ENCODE measurements at regions not wholly inside any gene's neighbourhood (a gene's known extent, or its start where the extent isn't known, plus 50 kb on each side); places are given as distances from the start of the nearest gene placed in this dataset.

DNA sequence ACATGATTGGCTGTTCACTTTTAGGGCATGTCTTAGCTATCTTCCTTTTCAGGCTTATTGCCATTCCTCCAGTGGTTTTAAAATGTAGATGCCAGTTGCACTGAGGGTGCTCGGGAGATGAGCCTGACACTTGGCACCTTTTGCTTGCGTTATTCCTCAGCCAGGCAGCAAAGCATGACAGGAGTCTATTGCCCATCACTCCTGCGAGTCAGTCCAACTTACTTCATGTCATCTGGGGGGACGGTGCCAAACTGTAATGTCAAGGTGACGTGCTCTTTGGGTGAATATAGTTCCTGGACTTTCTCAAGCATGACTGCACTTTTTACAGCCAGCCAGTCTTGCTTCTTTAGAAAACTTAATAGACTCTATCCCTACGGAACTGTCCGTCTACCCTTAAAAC is 406.0 kb upstream of the C2CD4B start:
- Histone ChIP-seq H3K9ac (ENCODE audit: low read depth in 1 of 2, low read length in 2 of 2) (no peak overlapping the region), H3K27ac (ENCODE audit: low read depth, low read length) (no peak overlapping the region)

DNA sequence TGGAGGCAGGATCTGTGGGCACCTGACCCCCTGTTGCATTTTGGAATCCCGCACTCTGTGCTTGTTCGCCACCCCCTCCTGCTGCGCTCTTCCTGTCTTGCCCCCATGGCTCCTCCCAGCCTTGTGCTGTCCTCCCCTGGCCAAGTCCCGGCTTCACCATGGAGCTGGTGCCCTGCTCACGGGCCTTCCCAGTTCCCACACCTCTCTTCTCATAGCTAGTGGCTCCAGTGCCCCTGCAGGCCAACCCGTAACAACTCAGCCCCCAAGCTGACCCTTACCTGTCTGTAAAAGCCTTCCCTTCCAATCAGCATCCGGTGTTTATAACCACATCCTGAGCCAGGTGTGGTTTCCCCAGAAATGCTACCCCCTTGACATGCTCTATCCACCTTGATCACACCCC is 407.7 kb upstream of the C2CD4B start:
- Histone ChIP-seq H3K9ac (ENCODE audit: low read depth in 1 of 2, low read length in 2 of 2) (no peak overlapping the region), H3K27ac (ENCODE audit: low read depth, low read length) (no peak overlapping the region), H3K27me3 (ENCODE audit: control insufficient read depth in 1 of 2, insufficient read depth in 2 of 2, low read length in 2 of 2) (no peaks in the 10 kb centered on the region), H3K4me1 (ENCODE audit: control insufficient read depth in 1 of 2, insufficient read depth in 2 of 2, low read length in 2 of 2) (peaks cover 35 to 37% of the 10 kb centered on the region in 2 donors), H3K9me3 (ENCODE audit: control insufficient read depth in 1 of 2, low read length in 2 of 2) (no peaks in the 10 kb centered on the region), H3K36me3 (ENCODE audit: control insufficient read depth in 1 of 2, insufficient read depth in 2 of 2, low read length in 2 of 2) (peaks cover 0 to 2% of the 10 kb centered on the region in 2 donors), H3K4me3 (ENCODE audit: low read depth in 1 of 2, low read length in 2 of 2) (no peak overlapping the region)

More for the DNA sequence above, 406.0 kb upstream of the C2CD4B start:
- Histone ChIP-seq H3K27me3 (ENCODE audit: control insufficient read depth in 1 of 2, insufficient read depth in 2 of 2, low read length in 2 of 2) (no peaks in the 10 kb centered on the region), H3K4me1 (ENCODE audit: control insufficient read depth in 1 of 2, insufficient read depth in 2 of 2, low read length in 2 of 2) (peaks cover 38 to 43% of the 10 kb centered on the region in 2 donors), H3K9me3 (ENCODE audit: control insufficient read depth in 1 of 2, low read length in 2 of 2) (no peaks in the 10 kb centered on the region), H3K4me3 (ENCODE audit: low read depth in 1 of 2, low read length in 2 of 2) (no peak overlapping the region), H3K36me3 (ENCODE audit: control insufficient read depth in 1 of 2, insufficient read depth in 2 of 2, low read length in 2 of 2) (peaks cover 0 to 2% of the 10 kb centered on the region in 2 donors)

DNA sequence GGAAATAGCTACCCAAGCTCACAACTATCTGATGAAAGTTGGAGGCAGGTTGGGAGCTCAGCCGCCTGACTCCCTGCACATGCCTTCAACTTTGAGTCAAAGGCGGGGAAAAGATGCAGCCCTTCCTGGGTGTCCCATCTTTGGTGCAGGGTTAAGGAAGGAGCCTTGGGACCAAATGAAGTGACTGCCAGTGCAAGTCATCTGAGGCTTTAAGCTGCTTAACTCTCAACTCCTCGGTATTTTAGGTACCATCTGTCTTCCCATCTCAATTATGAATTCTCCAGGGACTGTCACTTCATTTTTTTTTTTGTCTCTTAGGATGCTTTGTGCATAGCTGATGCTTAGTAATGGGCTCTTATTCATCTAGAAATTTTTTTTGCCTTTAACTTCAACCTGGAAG is 408.8 kb upstream of the C2CD4B start:
- H3K27me3 ChIP-seq (ENCODE audit: control insufficient read depth in 1 of 2, insufficient read depth in 2 of 2, low read length in 2 of 2) = no peaks in the 10 kb centered on the region
- H3K36me3 ChIP-seq (ENCODE audit: control insufficient read depth in 1 of 2, insufficient read depth in 2 of 2, low read length in 2 of 2) = no peaks in the 10 kb centered on the region
- peaks cover 29% of the 10 kb centered on the region in 2 donors for H3K4me1 ChIP-seq (ENCODE audit: control insufficient read depth in 1 of 2, insufficient read depth in 2 of 2, low read length in 2 of 2)
- no peak overlapping the region for H3K9ac ChIP-seq (ENCODE audit: low read depth in 1 of 2, low read length in 2 of 2)
- H3K27ac ChIP-seq (ENCODE audit: low read depth, low read length) = no peak overlapping the region
- H3K9me3 ChIP-seq (ENCODE audit: control insufficient read depth in 1 of 2, low read length in 2 of 2) = no peaks in the 10 kb centered on the region
- H3K4me3 ChIP-seq (ENCODE audit: low read depth in 1 of 2, low read length in 2 of 2) = no peak overlapping the region

DNA sequence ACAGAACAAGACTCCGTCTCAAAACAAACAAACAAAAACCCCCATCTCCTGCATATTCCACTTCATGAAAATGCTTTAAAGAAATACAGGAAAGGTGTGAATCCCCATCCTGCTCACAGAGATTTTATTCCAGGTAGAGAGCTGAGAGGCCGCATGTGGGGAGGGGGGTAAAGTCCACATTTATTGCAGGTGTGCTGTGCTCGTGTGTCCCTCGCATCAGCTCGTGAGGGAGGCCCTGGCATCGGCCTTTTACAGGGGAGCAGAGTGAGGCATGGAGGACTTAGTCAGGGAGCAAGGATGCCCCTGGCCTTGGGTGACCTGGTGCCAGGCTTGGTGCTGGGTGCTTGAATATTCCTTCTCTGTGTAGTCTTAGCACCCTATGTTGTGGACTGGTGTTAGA is 413.5 kb upstream of the C2CD4B start:
- H3K27me3 ChIP-seq (ENCODE audit: control insufficient read depth in 1 of 2, insufficient read depth in 2 of 2, low read length in 2 of 2) = no peaks in the 10 kb centered on the region
- H3K4me1 ChIP-seq (ENCODE audit: control insufficient read depth in 1 of 2, insufficient read depth in 2 of 2, low read length in 2 of 2) = peaks cover 8 to 10% of the 10 kb centered on the region in 2 donors
- no peak overlapping the region for H3K4me3 ChIP-seq (ENCODE audit: low read depth in 1 of 2, low read length in 2 of 2)
- H3K36me3 ChIP-seq (ENCODE audit: control insufficient read depth in 1 of 2, insufficient read depth in 2 of 2, low read length in 2 of 2) = peaks cover 0 to 3% of the 10 kb centered on the region in 2 donors
- no peaks in the 10 kb centered on the region for H3K9me3 ChIP-seq (ENCODE audit: control insufficient read depth in 1 of 2, low read length in 2 of 2)
- no peak overlapping the region for H3K9ac ChIP-seq (ENCODE audit: low read depth in 1 of 2, low read length in 2 of 2)
- no peak overlapping the region for H3K27ac ChIP-seq (ENCODE audit: low read depth, low read length)

DNA sequence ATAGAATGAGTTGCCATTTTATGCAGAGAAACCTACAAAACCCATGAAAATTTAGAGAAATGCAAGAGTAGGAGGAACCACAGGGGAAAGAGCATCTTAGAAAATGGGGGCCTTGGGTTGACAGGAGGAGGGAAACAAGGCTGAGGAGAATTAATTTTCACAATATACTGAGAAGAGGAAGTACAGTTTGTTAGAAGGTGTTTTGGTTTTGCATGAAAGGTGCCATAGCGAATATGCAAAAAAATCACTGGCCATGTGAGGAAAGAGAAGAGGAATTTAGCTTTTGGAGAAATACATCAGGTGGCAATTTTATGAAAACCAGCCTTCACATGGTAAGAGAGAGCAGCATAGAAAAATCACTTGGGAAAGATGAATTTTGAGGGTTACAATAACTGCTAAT is 413.9 kb upstream of the C2CD4B start:
- no peak overlapping the region for H3K9ac ChIP-seq (ENCODE audit: low read depth in 1 of 2, low read length in 2 of 2)
- H3K4me3 ChIP-seq (ENCODE audit: low read depth in 1 of 2, low read length in 2 of 2) = no peak overlapping the region
- peaks cover 8 to 10% of the 10 kb centered on the region in 2 donors for H3K4me1 ChIP-seq (ENCODE audit: control insufficient read depth in 1 of 2, insufficient read depth in 2 of 2, low read length in 2 of 2)
- H3K9me3 ChIP-seq (ENCODE audit: control insufficient read depth in 1 of 2, low read length in 2 of 2) = no peaks in the 10 kb centered on the region
- H3K27me3 ChIP-seq (ENCODE audit: control insufficient read depth in 1 of 2, insufficient read depth in 2 of 2, low read length in 2 of 2) = no peaks in the 10 kb centered on the region
- no peak overlapping the region for H3K27ac ChIP-seq (ENCODE audit: low read depth, low read length)
- peaks cover 0 to 3% of the 10 kb centered on the region in 2 donors for H3K36me3 ChIP-seq (ENCODE audit: control insufficient read depth in 1 of 2, insufficient read depth in 2 of 2, low read length in 2 of 2)

DNA sequence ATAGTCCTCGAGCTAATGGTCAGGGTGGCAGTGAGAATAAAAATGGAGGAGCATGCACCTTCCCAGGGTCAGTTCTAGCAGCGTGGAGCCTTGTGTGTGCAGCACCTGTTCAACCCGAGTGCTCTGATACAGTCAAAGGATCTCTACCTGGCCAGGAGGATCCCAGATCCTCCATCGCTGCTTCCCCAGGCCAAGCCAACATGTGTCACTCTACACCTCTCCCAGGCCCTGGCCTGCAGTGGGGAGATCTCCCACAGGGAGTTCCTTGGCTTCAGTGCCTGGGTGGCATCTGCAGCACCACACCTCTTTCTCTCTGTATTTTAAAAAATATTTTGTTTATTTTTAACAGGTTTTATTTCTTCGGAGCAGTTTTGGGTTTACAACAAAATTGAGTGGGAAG is 414.8 kb upstream of the C2CD4B start:
- no peak overlapping the region for H3K9ac ChIP-seq (ENCODE audit: low read depth in 1 of 2, low read length in 2 of 2)
- peaks cover 0 to 3% of the 10 kb centered on the region in 2 donors for H3K36me3 ChIP-seq (ENCODE audit: control insufficient read depth in 1 of 2, insufficient read depth in 2 of 2, low read length in 2 of 2)
- peaks cover 8 to 10% of the 10 kb centered on the region in 2 donors for H3K4me1 ChIP-seq (ENCODE audit: control insufficient read depth in 1 of 2, insufficient read depth in 2 of 2, low read length in 2 of 2)
- H3K27me3 ChIP-seq (ENCODE audit: control insufficient read depth in 1 of 2, insufficient read depth in 2 of 2, low read length in 2 of 2) = no peaks in the 10 kb centered on the region
- no peak overlapping the region for H3K4me3 ChIP-seq (ENCODE audit: low read depth in 1 of 2, low read length in 2 of 2)
- no peak overlapping the region for H3K27ac ChIP-seq (ENCODE audit: low read depth, low read length)
- no peaks in the 10 kb centered on the region for H3K9me3 ChIP-seq (ENCODE audit: control insufficient read depth in 1 of 2, low read length in 2 of 2)

DNA sequence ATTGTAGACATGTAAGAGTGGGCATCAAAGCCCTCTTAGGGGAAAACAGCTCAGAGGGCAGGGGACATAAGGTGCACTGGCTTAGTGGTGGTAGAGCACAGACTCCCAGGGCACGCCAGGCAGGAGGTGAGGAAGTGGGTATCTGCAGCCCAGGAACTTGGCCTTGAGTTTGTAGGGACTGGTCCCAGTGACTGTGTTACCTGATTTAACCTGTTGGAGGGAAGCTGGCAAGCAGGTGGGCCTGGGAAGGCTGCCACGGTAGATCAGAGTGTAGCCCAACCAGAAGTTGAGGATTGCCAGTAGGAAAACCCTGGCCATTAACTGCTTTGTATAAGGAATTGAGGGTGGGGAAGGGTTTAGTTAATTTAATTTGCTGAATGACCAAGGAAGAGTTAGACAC is 417.5 kb upstream of the C2CD4B start:
- H3K36me3 ChIP-seq (ENCODE audit: control insufficient read depth in 1 of 2, insufficient read depth in 2 of 2, low read length in 2 of 2) = peaks cover 0 to 3% of the 10 kb centered on the region in 2 donors
- no peak overlapping the region for H3K27ac ChIP-seq (ENCODE audit: low read depth, low read length)
- no peak overlapping the region for H3K4me3 ChIP-seq (ENCODE audit: low read depth in 1 of 2, low read length in 2 of 2)
- H3K4me1 ChIP-seq (ENCODE audit: control insufficient read depth in 1 of 2, insufficient read depth in 2 of 2, low read length in 2 of 2) = peaks cover 5 to 10% of the 10 kb centered on the region in 2 donors
- H3K9me3 ChIP-seq (ENCODE audit: control insufficient read depth in 1 of 2, low read length in 2 of 2) = no peaks in the 10 kb centered on the region
- no peaks in the 10 kb centered on the region for H3K27me3 ChIP-seq (ENCODE audit: control insufficient read depth in 1 of 2, insufficient read depth in 2 of 2, low read length in 2 of 2)
- H3K9ac ChIP-seq (ENCODE audit: low read depth in 1 of 2, low read length in 2 of 2) = no peak overlapping the region

DNA sequence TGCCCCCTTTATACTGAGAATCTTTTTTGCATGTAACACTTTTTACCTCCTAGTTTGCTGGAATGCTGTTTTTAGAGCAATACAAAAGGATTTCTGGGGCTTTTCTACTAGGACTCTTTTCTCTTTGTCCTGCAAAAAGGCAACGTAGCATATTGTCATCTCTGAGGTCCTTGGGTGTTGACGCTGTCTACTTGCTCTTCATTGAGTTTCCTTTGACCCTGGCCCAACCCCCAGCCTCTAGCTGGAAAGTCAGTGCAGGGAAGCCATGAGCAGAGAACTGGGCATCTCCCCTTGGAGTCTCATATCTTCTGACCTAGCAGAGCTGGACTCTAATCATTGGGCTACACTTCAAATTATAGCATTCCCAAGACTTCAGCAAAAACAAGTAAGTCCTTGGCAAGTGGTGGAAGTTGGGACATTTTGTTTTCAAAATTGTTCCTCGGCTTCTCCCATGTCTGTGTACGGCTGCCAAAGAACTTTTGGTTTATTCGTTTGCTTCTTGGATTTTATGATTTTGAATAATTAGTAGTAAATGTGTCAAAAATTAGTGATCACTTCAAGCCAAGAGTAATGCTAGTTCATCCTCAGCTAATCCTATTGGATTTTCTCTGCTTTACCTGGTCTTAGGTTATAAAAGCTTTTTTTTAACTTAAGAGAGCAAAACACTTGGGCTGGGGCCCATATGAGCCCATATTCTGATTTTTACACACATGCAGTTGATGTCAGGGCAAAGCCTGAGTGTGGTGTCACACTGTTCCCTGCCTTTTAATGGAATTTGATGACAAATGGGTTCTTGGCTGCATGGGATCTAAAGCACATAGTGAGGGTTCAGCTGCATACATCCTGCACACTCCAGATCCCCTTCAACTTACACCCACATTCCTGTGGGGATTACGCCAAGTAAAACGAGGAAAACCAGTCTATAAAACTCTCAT is 419.5 kb upstream of the C2CD4B start:
- peaks cover 0 to 3% of the 10 kb centered on the region in 2 donors for H3K36me3 ChIP-seq (ENCODE audit: control insufficient read depth in 1 of 2, insufficient read depth in 2 of 2, low read length in 2 of 2)
- H3K4me3 ChIP-seq (ENCODE audit: low read depth in 1 of 2, low read length in 2 of 2) = no peak overlapping the region
- no peak overlapping the region for H3K27ac ChIP-seq (ENCODE audit: low read depth, low read length)
- no peak overlapping the region for H3K9ac ChIP-seq (ENCODE audit: low read depth in 1 of 2, low read length in 2 of 2)
- H3K4me1 ChIP-seq (ENCODE audit: control insufficient read depth in 1 of 2, insufficient read depth in 2 of 2, low read length in 2 of 2) = peaks cover 0 to 8% of the 10 kb centered on the region in 2 donors
- H3K27me3 ChIP-seq (ENCODE audit: control insufficient read depth in 1 of 2, insufficient read depth in 2 of 2, low read length in 2 of 2) = no peaks in the 10 kb centered on the region
- H3K9me3 ChIP-seq (ENCODE audit: control insufficient read depth in 1 of 2, low read length in 2 of 2) = no peaks in the 10 kb centered on the region

DNA sequence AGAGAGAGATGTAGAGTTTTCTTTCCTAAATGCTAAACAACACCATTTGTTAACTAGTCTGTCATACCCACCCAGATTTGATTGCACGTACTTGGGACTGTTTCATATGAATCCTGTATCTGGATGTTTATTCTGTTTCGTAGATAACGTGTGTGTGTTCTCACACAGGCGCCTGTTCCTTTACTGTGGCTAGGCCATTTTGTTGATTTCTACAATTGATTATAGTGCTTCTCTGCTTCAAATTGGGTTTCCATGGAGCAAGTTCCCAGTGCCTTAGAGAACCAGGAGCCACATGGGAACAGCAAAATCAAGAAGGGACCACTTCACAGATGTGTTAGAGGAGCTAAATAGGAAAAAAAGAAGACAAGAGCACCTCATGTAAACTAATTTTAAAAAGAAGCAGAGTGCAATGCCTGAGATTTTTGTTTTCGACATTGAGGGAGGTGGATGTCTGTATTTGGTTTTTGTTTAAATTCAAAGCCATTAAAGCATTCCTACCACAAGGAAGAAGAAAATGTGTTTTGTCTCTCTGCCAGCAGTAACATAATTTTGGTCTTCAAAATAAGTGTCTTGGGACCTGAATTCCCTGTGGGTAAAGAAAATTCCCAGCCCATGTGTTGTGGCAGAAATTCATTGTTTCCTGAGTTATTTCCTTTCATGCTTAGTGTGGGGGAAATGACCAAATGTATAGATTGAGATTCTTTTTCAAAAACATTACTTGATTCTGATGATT is 424.0 kb upstream of the C2CD4B start:
- H3K4me3 ChIP-seq (ENCODE audit: low read depth in 1 of 2, low read length in 2 of 2) = no peak overlapping the region
- no peak overlapping the region for H3K9ac ChIP-seq (ENCODE audit: low read depth in 1 of 2, low read length in 2 of 2)
- H3K9me3 ChIP-seq (ENCODE audit: control insufficient read depth in 1 of 2, low read length in 2 of 2) = no peaks in the 10 kb centered on the region
- H3K27ac ChIP-seq (ENCODE audit: low read depth, low read length) = no peak overlapping the region
- H3K36me3 ChIP-seq (ENCODE audit: control insufficient read depth in 1 of 2, insufficient read depth in 2 of 2, low read length in 2 of 2) = no peaks in the 10 kb centered on the region
- no peaks in the 10 kb centered on the region for H3K27me3 ChIP-seq (ENCODE audit: control insufficient read depth in 1 of 2, insufficient read depth in 2 of 2, low read length in 2 of 2)
- H3K4me1 ChIP-seq (ENCODE audit: control insufficient read depth in 1 of 2, insufficient read depth in 2 of 2, low read length in 2 of 2) = peaks cover 3 to 32% of the 10 kb centered on the region in 2 donors
